SK-N-SH (cell line): ENCODE measurements at regions not wholly inside any gene's neighbourhood (a gene's known extent, or its start where the extent isn't known, plus 50 kb on each side); places are given as distances from the start of the nearest gene placed in this dataset.
"Not testable (repeated sequence)": the region's sequence is repeated elsewhere in the genome, so short reads cannot be mapped to it uniquely, and the experiment has no call there.

Experiments
- CTCF ChIA-PET: fragments of 300-600, 350-600 bp; formaldehyde crosslinking; extraction: SDS; loops from one replicate; lab custom pipeline; 2021; lab: Yijun Ruan, JAX
- POLR2A ChIA-PET: fragments of 350-600 bp; sonication (Branson Sonifier 250); formaldehyde crosslinking; extraction: SDS; loops from one replicate; lab custom pipeline; 2020; ENCODE audit warnings: antibody characterized with exemption, inconsistent platforms; lab: Yijun Ruan, JAX
- DNase-seq: peaks from one replicate; pipeline ENCODE4 v3.0.0; 2012
- H2AFZ ChIP-seq: fragments of 200-600 bp; sonication (generic); 2 replicates; pipeline ENCODE4 v1.8.1; 2016; ENCODE audit warnings: antibody characterized with exemption, mild to moderate bottlenecking, low read depth
- H3F3A ChIP-seq: fragments of 200-600 bp; sonication (generic); replicated peaks from 2 replicates; pipeline ENCODE3; 2016; ENCODE audit warnings: antibody characterized with exemption, mild to moderate bottlenecking; ENCODE audit not compliant: insufficient read depth
- H3K27ac ChIP-seq, 2 experiments: fragments of 200-500 bp in 1 of 2; fragments of 200-600 bp in 1 of 2; sonication (Bioruptor generic) in 1 of 2; sonication (generic), shearing (Covaris generic) in 1 of 2; 2 replicates each; pipeline versions ENCODE4 v1.5.1 to v1.6.1; 2014 to 2016; ENCODE audit warnings: low read depth in 2 of 2, inconsistent platforms in 1 of 2, low read length in 1 of 2, mild to moderate bottlenecking in 1 of 2, mixed read lengths in 1 of 2
- H3K27me3 ChIP-seq: fragments of 200-600 bp; sonication (generic), shearing (Covaris generic); 2 replicates; pipeline ENCODE4 v1.6.1; 2016; ENCODE audit warnings: mixed run types; ENCODE audit not compliant: insufficient read depth
- H3K36me3 ChIP-seq, 2 experiments: fragments of 200-500 bp in 1 of 2; fragments of 200-600 bp in 1 of 2; sonication (Bioruptor generic) in 1 of 2; sonication (generic) in 1 of 2; replicated peaks in 1 of 2; 2 replicates each; pipeline versions ENCODE3 to v1.5.1; 2014 to 2016; ENCODE audit warnings: low read length in 1 of 2, mild to moderate bottlenecking in 1 of 2; ENCODE audit not compliant: insufficient read depth in 2 of 2, control insufficient read depth in 1 of 2
- H3K4me1 ChIP-seq, 2 experiments: fragments of 200-500 bp in 1 of 2; fragments of 200-600 bp in 1 of 2; sonication (Bioruptor generic) in 1 of 2; sonication (generic), shearing (Covaris generic) in 1 of 2; 2 replicates each; pipeline versions ENCODE4 v1.5.1 to v1.6.1; 2014 to 2016; ENCODE audit warnings: low read depth in 1 of 2, low read length in 1 of 2, mixed run types in 1 of 2; ENCODE audit not compliant: insufficient read depth in 2 of 2, control insufficient read depth in 1 of 2
- H3K4me2 ChIP-seq: fragments of 200-600 bp; sonication (generic), shearing (Covaris generic); 2 replicates; pipeline ENCODE4 v1.6.1; 2017; ENCODE audit warnings: mixed run types
- H3K4me3 ChIP-seq, 2 experiments: fragments of 200-500 bp in 1 of 2; fragments of 200-600 bp in 1 of 2; sonication (Bioruptor generic) in 1 of 2; sonication (generic), shearing (Covaris generic) in 1 of 2; 2 replicates each; pipeline versions ENCODE4 v1.5.1 to v1.8.1; 2014 to 2016; ENCODE audit warnings: low read depth in 2 of 2, inconsistent platforms in 1 of 2, low read length in 1 of 2, mild to moderate bottlenecking in 1 of 2, mixed read lengths in 1 of 2, moderate library complexity in 1 of 2
- H3K79me2 ChIP-seq: fragments of 200-600 bp; sonication (generic); 2 replicates; pipeline ENCODE4 v1.8.1; 2017; ENCODE audit warnings: mild to moderate bottlenecking; ENCODE audit not compliant: insufficient read depth
- H3K9ac ChIP-seq: fragments of 200-600 bp; sonication (generic); 2 replicates; pipeline ENCODE4 v1.6.1; 2017; ENCODE audit warnings: mixed run types
- H3K9me2 ChIP-seq: fragments of 200-600 bp; sonication (generic); 2 replicates; pipeline ENCODE4 v1.6.1; 2017; ENCODE audit warnings: mixed run types
- H3K9me3 ChIP-seq: fragments of 200-600 bp; sonication (generic); 2 replicates; pipeline ENCODE4 v1.6.1; 2017; ENCODE audit warnings: mixed run types, mild to moderate bottlenecking, moderate library complexity
- H4K20me1 ChIP-seq: fragments of 200-600 bp; sonication (generic); 2 replicates; pipeline ENCODE4 v1.6.1; 2017; ENCODE audit warnings: mild to moderate bottlenecking, mixed run types; ENCODE audit not compliant: insufficient read depth
- FOSL2 ChIP-seq: IDR thresholded peaks from 2 replicates; pipeline ENCODE4 v1.4.0; 2012; ENCODE audit warnings: low read depth, mild to moderate bottlenecking, moderate library complexity, borderline replicate concordance
- FOXJ3 ChIP-seq: sonication (generic); formaldehyde crosslinking; IDR thresholded peaks from 2 replicates; pipeline ENCODE4 v1.5.1; 2020; ENCODE audit warnings: mild to moderate bottlenecking, missing genetic modification reagents
- MAX ChIP-seq: IDR thresholded peaks from 2 replicates; pipeline ENCODE4 v1.4.0; 2012; ENCODE audit warnings: low read depth
- RXRA ChIP-seq: IDR thresholded peaks from 2 replicates; pipeline ENCODE4 v1.4.0; 2012; ENCODE audit warnings: low read depth, mild to moderate bottlenecking, borderline replicate concordance
- TCF12 ChIP-seq: IDR thresholded peaks from 2 replicates; pipeline ENCODE4 v1.4.0; 2012
- USF1 ChIP-seq: IDR thresholded peaks from 2 replicates; pipeline ENCODE4 v1.4.0; 2012; ENCODE audit warnings: low read depth, borderline replicate concordance
- YY1 ChIP-seq: IDR thresholded peaks from 2 replicates; pipeline ENCODE4 v1.4.0; 2012; ENCODE audit warnings: low read depth, mild to moderate bottlenecking
- WGBS: methylation state at CpG from one replicate; pipeline ENCODE4 v1.1.6; 2017; ENCODE audit warnings: low lambda C conversion rate; 5-methylcytosine and 5-hydroxymethylcytosine counted together
- TF ChIP-seq, protein P1 (sequence below): fragments of 150-350 bp; IDR thresholded peaks from 2 replicates; pipeline ENCODE4 v1.6.1; 2017; ENCODE audit warnings: antibody characterized with exemption, low read length, low read depth, borderline replicate concordance
- TF ChIP-seq, protein P2 (sequence below): IDR thresholded peaks from 2 replicates; pipeline ENCODE4 v1.6.1; 2012; ENCODE audit warnings: mild to moderate bottlenecking, low read depth, low read length, moderate library complexity

GRCh38 chr7:68409851-68410250 is 1188.4 kb upstream of the AUTS2 start:
- TF ChIP-seq RXRA (no peak), YY1 (no peak), TCF12 (no peak), MAX (no peak), FOSL2 (no peak), FOXJ3 (no peak), USF1 (no peak)
- TF ChIP-seq, protein P1, sequence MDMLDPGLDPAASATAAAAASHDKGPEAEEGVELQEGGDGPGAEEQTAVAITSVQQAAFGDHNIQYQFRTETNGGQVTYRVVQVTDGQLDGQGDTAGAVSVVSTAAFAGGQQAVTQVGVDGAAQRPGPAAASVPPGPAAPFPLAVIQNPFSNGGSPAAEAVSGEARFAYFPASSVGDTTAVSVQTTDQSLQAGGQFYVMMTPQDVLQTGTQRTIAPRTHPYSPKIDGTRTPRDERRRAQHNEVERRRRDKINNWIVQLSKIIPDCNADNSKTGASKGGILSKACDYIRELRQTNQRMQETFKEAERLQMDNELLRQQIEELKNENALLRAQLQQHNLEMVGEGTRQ = no peak
- TF ChIP-seq, protein P2, sequence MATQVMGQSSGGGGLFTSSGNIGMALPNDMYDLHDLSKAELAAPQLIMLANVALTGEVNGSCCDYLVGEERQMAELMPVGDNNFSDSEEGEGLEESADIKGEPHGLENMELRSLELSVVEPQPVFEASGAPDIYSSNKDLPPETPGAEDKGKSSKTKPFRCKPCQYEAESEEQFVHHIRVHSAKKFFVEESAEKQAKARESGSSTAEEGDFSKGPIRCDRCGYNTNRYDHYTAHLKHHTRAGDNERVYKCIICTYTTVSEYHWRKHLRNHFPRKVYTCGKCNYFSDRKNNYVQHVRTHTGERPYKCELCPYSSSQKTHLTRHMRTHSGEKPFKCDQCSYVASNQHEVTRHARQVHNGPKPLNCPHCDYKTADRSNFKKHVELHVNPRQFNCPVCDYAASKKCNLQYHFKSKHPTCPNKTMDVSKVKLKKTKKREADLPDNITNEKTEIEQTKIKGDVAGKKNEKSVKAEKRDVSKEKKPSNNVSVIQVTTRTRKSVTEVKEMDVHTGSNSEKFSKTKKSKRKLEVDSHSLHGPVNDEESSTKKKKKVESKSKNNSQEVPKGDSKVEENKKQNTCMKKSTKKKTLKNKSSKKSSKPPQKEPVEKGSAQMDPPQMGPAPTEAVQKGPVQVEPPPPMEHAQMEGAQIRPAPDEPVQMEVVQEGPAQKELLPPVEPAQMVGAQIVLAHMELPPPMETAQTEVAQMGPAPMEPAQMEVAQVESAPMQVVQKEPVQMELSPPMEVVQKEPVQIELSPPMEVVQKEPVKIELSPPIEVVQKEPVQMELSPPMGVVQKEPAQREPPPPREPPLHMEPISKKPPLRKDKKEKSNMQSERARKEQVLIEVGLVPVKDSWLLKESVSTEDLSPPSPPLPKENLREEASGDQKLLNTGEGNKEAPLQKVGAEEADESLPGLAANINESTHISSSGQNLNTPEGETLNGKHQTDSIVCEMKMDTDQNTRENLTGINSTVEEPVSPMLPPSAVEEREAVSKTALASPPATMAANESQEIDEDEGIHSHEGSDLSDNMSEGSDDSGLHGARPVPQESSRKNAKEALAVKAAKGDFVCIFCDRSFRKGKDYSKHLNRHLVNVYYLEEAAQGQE = no peak
- CTCF ChIA-PET = no interaction called here
- H4K20me1 ChIP-seq = no peaks in the 10 kb centered on the region
- no peak for DNase-seq
- no peaks in the 10 kb centered on the region for H3K9me3 ChIP-seq
- H3K79me2 ChIP-seq = no peaks in the 10 kb centered on the region
- H3F3A ChIP-seq = no peaks in the 10 kb centered on the region
- H3K4me2 ChIP-seq = no peak overlapping the region
- H2AFZ ChIP-seq = no peak overlapping the region
- H3K27ac ChIP-seq = no peak overlapping the region
- POLR2A ChIA-PET = interaction anchor here (0.6 kb wide), 1 partner anchor 209 kb away, joined by 5 read pairs; no protein-coding TSS in a partner anchor
- H3K27me3 ChIP-seq = no peaks in the 10 kb centered on the region
- H3K36me3 ChIP-seq = no peaks in the 10 kb centered on the region
- H3K4me1 ChIP-seq = peaks cover 0 to 3% of the 10 kb centered on the region in 2 experiments; a peak in 1 of 4 replicates
- H3K9ac ChIP-seq = no peak overlapping the region
- H3K9me2 ChIP-seq = no peaks in the 10 kb centered on the region
- no peak overlapping the region for H3K4me3 ChIP-seq

- H3K27ac ChIP-seq, H3K9me3 ChIP-seq, H3K9me2 ChIP-seq, H3K4me3 ChIP-seq, H3K4me2 ChIP-seq, H2AFZ ChIP-seq, H3K4me1 ChIP-seq, H4K20me1 ChIP-seq, H3K79me2 ChIP-seq, H3K9ac ChIP-seq, H3F3A ChIP-seq, POLR2A ChIA-PET, DNase-seq, H3K36me3 ChIP-seq, H3K27me3 ChIP-seq: not testable (repeated sequence)
- CTCF ChIA-PET = interaction anchor here (0.6 to 0.9 kb wide), 2 partner anchors 15 to 214 kb away, joined by 3 to 5 read pairs; no protein-coding TSS in a partner anchor
- WGBS = 72% methylated on average over 11 of the region's 11 CpGs
These were observed 1187.6 kb upstream of the AUTS2 start for GRCh38 chr7:68410693-68411092.
